BLaER1 (cell line): ENCODE measurements at regions not wholly inside any gene's neighbourhood (a gene's known extent, or its start where the extent isn't known, plus 50 kb on each side); places are given as distances from the start of the nearest gene placed in this dataset.

Experiments
- H3K27ac ChIP-seq: shearing (Covaris generic); formaldehyde crosslinking; 2 replicates; pipeline ENCODE4 v1.8.1; 2022
- H3K27me3 ChIP-seq: shearing (Covaris generic); formaldehyde crosslinking; 2 replicates; pipeline ENCODE4 v1.8.1; 2022
- H3K36me3 ChIP-seq: shearing (Covaris generic); formaldehyde crosslinking; 2 replicates; pipeline ENCODE4 v1.8.1; 2022
- H3K4me1 ChIP-seq: shearing (Covaris generic); formaldehyde crosslinking; 2 replicates; pipeline ENCODE4 v1.8.1; 2022
- H3K4me2 ChIP-seq: shearing (Covaris generic); formaldehyde crosslinking; 2 replicates; pipeline ENCODE4 v1.8.1; 2022
- H3K4me3 ChIP-seq: shearing (Covaris generic); formaldehyde crosslinking; 2 replicates; pipeline ENCODE4 v1.8.1; 2022
- H3K9ac ChIP-seq: shearing (Covaris generic); formaldehyde crosslinking; 2 replicates; pipeline ENCODE4 v1.8.1; 2022
- H3K9me3 ChIP-seq: shearing (Covaris generic); formaldehyde crosslinking; 2 replicates; pipeline ENCODE4 v1.8.1; 2022
- H4K20me1 ChIP-seq: shearing (Covaris generic); formaldehyde crosslinking; 2 replicates; pipeline ENCODE4 v1.8.1; 2022
- Cebpa-rat ChIP-seq: shearing (Covaris generic); IDR thresholded peaks from 2 replicates; pipeline ENCODE4 v1.8.1; 2022

GRCh38 chr7:156063241-156063810 is 251.1 kb upstream of the SHH start:
- H3K36me3 ChIP-seq = no peaks in the 10 kb centered on the region
- H3K4me3 ChIP-seq = no peak overlapping the region
- H3K4me2 ChIP-seq = no peak overlapping the region
- H4K20me1 ChIP-seq = no peaks in the 10 kb centered on the region
- no peaks in the 10 kb centered on the region for H3K9me3 ChIP-seq
- no peak overlapping the region for H3K9ac ChIP-seq
- H3K4me1 ChIP-seq = no peaks in the 10 kb centered on the region
- no peaks in the 10 kb centered on the region for H3K27me3 ChIP-seq
- TF ChIP-seq Cebpa-rat = no peak
- H3K27ac ChIP-seq = no peak overlapping the region

DNA sequence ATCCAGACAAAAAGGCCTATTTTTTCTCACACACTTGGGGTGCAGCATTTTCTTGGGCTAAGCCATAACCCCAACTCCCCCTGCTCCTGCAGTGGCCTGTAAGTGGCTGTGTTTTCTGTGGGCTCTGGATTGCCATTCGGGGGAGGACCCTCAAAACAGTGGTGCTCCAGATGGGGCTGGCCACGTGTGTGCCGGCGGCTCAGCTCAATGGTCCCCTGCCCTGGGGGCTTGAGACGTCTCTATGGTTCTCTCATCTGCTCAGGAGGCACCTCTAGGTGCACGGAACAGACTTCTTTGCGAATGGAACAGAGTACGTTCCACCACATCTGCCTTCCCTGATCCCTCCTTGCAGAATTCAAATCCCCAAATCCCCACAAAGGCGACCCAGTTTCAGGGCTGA is 250.0 kb upstream of the SHH start:
- TF ChIP-seq Cebpa-rat = no peak
- Histone ChIP-seq H3K4me2 (no peak overlapping the region), H3K4me3 (no peak overlapping the region), H3K9ac (no peak overlapping the region), H3K4me1 (no peaks in the 10 kb centered on the region), H3K27me3 (no peaks in the 10 kb centered on the region), H3K9me3 (no peaks in the 10 kb centered on the region), H4K20me1 (no peaks in the 10 kb centered on the region), H3K36me3 (no peaks in the 10 kb centered on the region), H3K27ac (no peak overlapping the region)

- no peaks in the 10 kb centered on the region for H3K27me3 ChIP-seq
Observed at GRCh38 chr7:156061689-156062255, 249.5 kb upstream of the SHH start.

GRCh38 chr7:156060925-156061324 is 248.7 kb upstream of the SHH start:
- TF ChIP-seq Cebpa-rat = no peak

More at GRCh38 chr7:156061689-156062255, 249.5 kb upstream of the SHH start:
- no peak for TF ChIP-seq Cebpa-rat
- H3K4me1 ChIP-seq = no peaks in the 10 kb centered on the region
- H3K4me2 ChIP-seq = no peak overlapping the region
- H3K36me3 ChIP-seq = no peaks in the 10 kb centered on the region
- no peak overlapping the region for H3K9ac ChIP-seq
- no peak overlapping the region for H3K4me3 ChIP-seq
- no peaks in the 10 kb centered on the region for H4K20me1 ChIP-seq
- H3K9me3 ChIP-seq = no peaks in the 10 kb centered on the region
- H3K27ac ChIP-seq = no peak overlapping the region

DNA sequence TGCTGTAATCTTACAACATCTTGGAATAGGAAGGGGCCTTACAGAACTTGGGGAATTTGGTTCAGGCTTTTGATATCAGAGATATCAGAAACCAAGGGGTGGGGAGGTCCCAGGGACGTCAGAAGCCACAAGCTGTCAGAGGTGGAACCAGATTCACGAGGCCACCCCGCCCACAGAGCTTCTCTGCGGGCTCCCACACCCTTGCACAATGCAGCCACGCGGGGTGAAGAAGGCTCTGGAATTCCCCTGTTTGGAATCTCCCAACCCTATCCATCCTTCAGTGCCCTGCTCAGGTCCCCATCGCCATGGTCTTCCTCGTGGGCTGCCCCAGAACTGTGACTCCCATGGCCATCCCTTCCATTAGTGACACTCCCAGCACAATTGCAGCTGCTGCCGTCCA is 247.1 kb upstream of the SHH start:
- Histone ChIP-seq H3K9ac (no peak overlapping the region), H3K27me3 (no peaks in the 10 kb centered on the region), H3K4me1 (no peaks in the 10 kb centered on the region), H3K27ac (no peak overlapping the region), H3K9me3 (no peaks in the 10 kb centered on the region), H3K4me3 (no peak overlapping the region), H4K20me1 (no peaks in the 10 kb centered on the region), H3K4me2 (no peak overlapping the region), H3K36me3 (no peaks in the 10 kb centered on the region)
- no peak for TF ChIP-seq Cebpa-rat

More at GRCh38 chr7:156060925-156061324, 248.7 kb upstream of the SHH start:
- no peaks in the 10 kb centered on the region for H3K27me3 ChIP-seq
- no peaks in the 10 kb centered on the region for H3K9me3 ChIP-seq
- H3K4me1 ChIP-seq = no peaks in the 10 kb centered on the region
- no peak overlapping the region for H3K9ac ChIP-seq
- no peaks in the 10 kb centered on the region for H4K20me1 ChIP-seq
- no peak overlapping the region for H3K4me2 ChIP-seq
- H3K27ac ChIP-seq = no peak overlapping the region
- no peaks in the 10 kb centered on the region for H3K36me3 ChIP-seq
- H3K4me3 ChIP-seq = no peak overlapping the region

- Histone ChIP-seq H3K9me3 (no peaks in the 10 kb centered on the region), H3K9ac (no peak overlapping the region), H3K4me3 (no peak overlapping the region), H3K27ac (no peak overlapping the region), H3K27me3 (no peaks in the 10 kb centered on the region), H3K4me1 (no peaks in the 10 kb centered on the region), H3K4me2 (no peak overlapping the region), H4K20me1 (no peaks in the 10 kb centered on the region), H3K36me3 (no peaks in the 10 kb centered on the region)
- no peak for TF ChIP-seq Cebpa-rat
Observed at GRCh38 chr7:156058248-156058647, 246.0 kb upstream of the SHH start.

GRCh38 chr7:156056534-156056933 is 244.3 kb upstream of the SHH start:
- Histone ChIP-seq H3K4me1 (no peaks in the 10 kb centered on the region), H3K9ac (no peak overlapping the region), H3K4me2 (no peak overlapping the region), H3K4me3 (no peak overlapping the region), H3K27me3 (no peaks in the 10 kb centered on the region), H3K36me3 (no peaks in the 10 kb centered on the region), H3K27ac (no peak overlapping the region), H4K20me1 (no peaks in the 10 kb centered on the region), H3K9me3 (no peaks in the 10 kb centered on the region)
- no peak for TF ChIP-seq Cebpa-rat

GRCh38 chr7:156055206-156055822 is 243.1 kb upstream of the SHH start:
- no peaks in the 10 kb centered on the region for H3K4me1 ChIP-seq
- H3K9ac ChIP-seq = no peak overlapping the region
- no peak for TF ChIP-seq Cebpa-rat
- H3K4me3 ChIP-seq = no peak overlapping the region
- H3K4me2 ChIP-seq = no peak overlapping the region
- no peak overlapping the region for H3K27ac ChIP-seq
- H4K20me1 ChIP-seq = no peaks in the 10 kb centered on the region
- H3K27me3 ChIP-seq = no peaks in the 10 kb centered on the region
- no peaks in the 10 kb centered on the region for H3K9me3 ChIP-seq
- no peaks in the 10 kb centered on the region for H3K36me3 ChIP-seq

DNA sequence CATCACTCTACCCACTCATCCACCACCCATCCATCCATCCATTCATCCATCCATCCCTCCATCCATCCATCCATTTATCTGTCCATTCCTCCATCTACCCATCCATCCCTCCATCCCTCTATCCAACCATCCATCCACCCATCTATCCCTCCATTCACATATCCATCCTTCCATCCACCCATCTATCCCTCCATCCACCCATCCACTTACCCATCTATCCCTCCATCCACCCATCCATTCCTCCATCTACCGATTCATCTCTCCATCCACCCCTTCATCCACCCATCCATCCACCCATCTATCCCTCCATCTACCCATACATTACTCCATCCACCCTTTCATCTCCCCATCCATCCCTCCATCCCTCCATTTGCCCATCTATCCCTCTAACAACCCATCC is 239.6 kb upstream of the SHH start:
- no peak overlapping the region for H3K9ac ChIP-seq
- H4K20me1 ChIP-seq = no peaks in the 10 kb centered on the region
- no peak overlapping the region for H3K4me3 ChIP-seq
- no peaks in the 10 kb centered on the region; the same call in 1 of the 2 replicates for H3K27me3 ChIP-seq
- no peaks in the 10 kb centered on the region for H3K4me1 ChIP-seq
- TF ChIP-seq Cebpa-rat = no peak
- no peaks in the 10 kb centered on the region for H3K36me3 ChIP-seq
- no peaks in the 10 kb centered on the region for H3K9me3 ChIP-seq
- no peak overlapping the region for H3K27ac ChIP-seq
- no peak overlapping the region for H3K4me2 ChIP-seq
